Parathyroid adenoma (tissue), 2 donors: ENCODE measurements at regions not wholly inside any gene's neighbourhood (a gene's known extent, or its start where the extent isn't known, plus 50 kb on each side); places are given as distances from the start of the nearest gene placed in this dataset.

Experiments used
- H2AFZ ChIP-seq: fragments of 300-600 bp; sonication (generic); one replicate; pipeline ENCODE4 v1.7.0; 2017; ENCODE audit warnings: antibody characterized with exemption, mild to moderate bottlenecking
- H3K27ac ChIP-seq: fragments of 300-600 bp; sonication (generic); one replicate; pipeline ENCODE4 v1.7.0; 2017
- H3K27me3 ChIP-seq: fragments of 300-600 bp; sonication (generic); one replicate; pipeline ENCODE4 v1.7.0; 2017; ENCODE audit warnings: low read length; ENCODE audit not compliant: control insufficient read depth, insufficient read depth
- H3K36me3 ChIP-seq: fragments of 300-600 bp; sonication (generic); one replicate; pipeline ENCODE4 v1.7.0; 2017; ENCODE audit warnings: low read length; ENCODE audit not compliant: control insufficient read depth, insufficient read depth
- H3K4me1 ChIP-seq: fragments of 300-600 bp; sonication (generic); one replicate; pipeline ENCODE4 v1.7.0; 2017; ENCODE audit warnings: control low read depth
- H3K4me2 ChIP-seq: fragments of 300-600 bp; sonication (generic); one replicate; pipeline ENCODE4 v1.7.0; 2017; ENCODE audit warnings: low read length
- H3K4me3 ChIP-seq: fragments of 300-600 bp; sonication (generic); one replicate; pipeline ENCODE4 v1.7.0; 2017; ENCODE audit warnings: low read depth, low read length
- H3K79me2 ChIP-seq: fragments of 300-600 bp; sonication (generic); one replicate; pipeline ENCODE4 v1.7.0; 2017; ENCODE audit warnings: control low read depth
- H3K9ac ChIP-seq: fragments of 300-600 bp; sonication (generic); one replicate; pipeline ENCODE4 v1.7.0; 2017; ENCODE audit warnings: mild to moderate bottlenecking
- H3K9me3 ChIP-seq: fragments of 300-600 bp; sonication (generic); one replicate; pipeline ENCODE4 v1.7.0; 2017; ENCODE audit warnings: low read length; ENCODE audit not compliant: control insufficient read depth
- TF ChIP-seq, protein P1 (sequence below): fragments of 300-600 bp; sonication (generic); IDR thresholded peaks from one replicate; pipeline ENCODE4 v1.7.0; 2017; ENCODE audit warnings: antibody characterized with exemption, mild to moderate bottlenecking
- donor health status: primary hyperparathyroidism.

GRCh38 chr14:40784860-40785259 lies 821.8 kb upstream of the LRFN5 start:
- no peaks in the 10 kb centered on the region for H3K27me3 ChIP-seq
- no peaks in the 10 kb centered on the region for H3K79me2 ChIP-seq
- H3K4me1 ChIP-seq = no peaks in the 10 kb centered on the region
- no peak overlapping the region for H2AFZ ChIP-seq
- TF ChIP-seq, protein P1, sequence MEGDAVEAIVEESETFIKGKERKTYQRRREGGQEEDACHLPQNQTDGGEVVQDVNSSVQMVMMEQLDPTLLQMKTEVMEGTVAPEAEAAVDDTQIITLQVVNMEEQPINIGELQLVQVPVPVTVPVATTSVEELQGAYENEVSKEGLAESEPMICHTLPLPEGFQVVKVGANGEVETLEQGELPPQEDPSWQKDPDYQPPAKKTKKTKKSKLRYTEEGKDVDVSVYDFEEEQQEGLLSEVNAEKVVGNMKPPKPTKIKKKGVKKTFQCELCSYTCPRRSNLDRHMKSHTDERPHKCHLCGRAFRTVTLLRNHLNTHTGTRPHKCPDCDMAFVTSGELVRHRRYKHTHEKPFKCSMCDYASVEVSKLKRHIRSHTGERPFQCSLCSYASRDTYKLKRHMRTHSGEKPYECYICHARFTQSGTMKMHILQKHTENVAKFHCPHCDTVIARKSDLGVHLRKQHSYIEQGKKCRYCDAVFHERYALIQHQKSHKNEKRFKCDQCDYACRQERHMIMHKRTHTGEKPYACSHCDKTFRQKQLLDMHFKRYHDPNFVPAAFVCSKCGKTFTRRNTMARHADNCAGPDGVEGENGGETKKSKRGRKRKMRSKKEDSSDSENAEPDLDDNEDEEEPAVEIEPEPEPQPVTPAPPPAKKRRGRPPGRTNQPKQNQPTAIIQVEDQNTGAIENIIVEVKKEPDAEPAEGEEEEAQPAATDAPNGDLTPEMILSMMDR = no peak
- H3K9me3 ChIP-seq = no peaks in the 10 kb centered on the region
- no peaks in the 10 kb centered on the region for H3K36me3 ChIP-seq
- H3K4me3 ChIP-seq = no peak overlapping the region
- H3K27ac ChIP-seq = no peak overlapping the region
- no peak overlapping the region for H3K4me2 ChIP-seq
- H3K9ac ChIP-seq = no peak overlapping the region

- Histone ChIP-seq H3K79me2 (no peaks in the 10 kb centered on the region), H3K4me1 (no peaks in the 10 kb centered on the region), H2AFZ (no peak overlapping the region), H3K27ac (no peak overlapping the region), H3K4me3 (no peak overlapping the region), H3K36me3 (no peaks in the 10 kb centered on the region), H3K4me2 (no peak overlapping the region), H3K9me3 (no peaks in the 10 kb centered on the region), H3K27me3 (no peaks in the 10 kb centered on the region), H3K9ac (no peak overlapping the region)
- TF ChIP-seq, protein P1 = no peak
Measured at GRCh38 chr14:40762685-40763084, 844.0 kb upstream of the LRFN5 start.

DNA sequence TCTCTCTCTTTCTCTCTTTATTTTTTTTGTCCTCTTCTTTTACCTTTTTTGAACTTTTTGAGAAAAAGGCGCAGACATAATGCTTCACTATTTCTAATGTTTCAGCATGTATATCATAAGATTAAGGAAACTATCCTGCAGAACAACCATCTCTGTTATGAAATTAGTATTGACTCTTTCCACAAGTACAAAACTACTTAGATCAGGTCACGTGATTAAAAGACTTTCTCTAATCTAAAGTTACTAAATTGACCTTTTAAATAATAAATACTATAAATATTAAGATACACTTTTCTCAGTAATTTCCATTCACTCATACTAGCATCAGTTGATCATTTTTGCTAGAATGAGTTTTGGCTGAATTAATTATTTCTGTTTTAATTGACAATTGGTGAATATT lies 844.5 kb upstream of the LRFN5 start:
- H3K27me3 ChIP-seq = no peaks in the 10 kb centered on the region
- H3K9ac ChIP-seq = no peak overlapping the region
- no peak overlapping the region for H2AFZ ChIP-seq
- H3K27ac ChIP-seq = no peak overlapping the region
- H3K79me2 ChIP-seq = no peaks in the 10 kb centered on the region
- no peaks in the 10 kb centered on the region for H3K4me1 ChIP-seq
- H3K9me3 ChIP-seq = no peaks in the 10 kb centered on the region
- TF ChIP-seq, protein P1 = no peak
- no peak overlapping the region for H3K4me3 ChIP-seq
- H3K4me2 ChIP-seq = no peak overlapping the region
- H3K36me3 ChIP-seq = no peaks in the 10 kb centered on the region

- Histone ChIP-seq H3K9ac (no peak overlapping the region), H3K4me1 (no peaks in the 10 kb centered on the region), H3K36me3 (no peaks in the 10 kb centered on the region), H3K4me2 (no peak overlapping the region), H3K4me3 (no peak overlapping the region), H3K9me3 (no peaks in the 10 kb centered on the region), H3K79me2 (no peaks in the 10 kb centered on the region), H3K27ac (no peak overlapping the region), H3K27me3 (no peaks in the 10 kb centered on the region), H2AFZ (no peak overlapping the region)
- TF ChIP-seq, protein P1 = no peak
Measured at GRCh38 chr14:40760704-40761103, 846.0 kb upstream of the LRFN5 start.

GRCh38 chr14:40758076-40758475 lies 848.6 kb upstream of the LRFN5 start:
- no peak overlapping the region for H3K4me2 ChIP-seq
- H3K79me2 ChIP-seq = no peaks in the 10 kb centered on the region
- H3K27me3 ChIP-seq = no peaks in the 10 kb centered on the region
- no peak overlapping the region for H3K9ac ChIP-seq
- H3K36me3 ChIP-seq = no peaks in the 10 kb centered on the region
- H3K27ac ChIP-seq = no peak overlapping the region
- H3K9me3 ChIP-seq = no peaks in the 10 kb centered on the region
- H3K4me1 ChIP-seq = no peaks in the 10 kb centered on the region
- H2AFZ ChIP-seq = no peak overlapping the region
- TF ChIP-seq, protein P1 = no peak
- no peak overlapping the region for H3K4me3 ChIP-seq
